ENCODE measurements at regions not wholly inside any gene's neighbourhood (a gene's known extent, or its start where the extent isn't known, plus 50 kb on each side); places are given as distances from the start of the nearest gene placed in this dataset.

GRCh38 chr20:55010761-55011160 lies 535.4 kb downstream of the DOK5 start:
- TF ChIP-seq POLR2A (IDR thresholded peaks at IDR 0.05), result no peak
- no peak for TF ChIP-seq CTCF (IDR thresholded peaks at IDR 0.05)
